SK-MEL-5 (cell line): ENCODE measurements at regions not wholly inside any gene's neighbourhood (a gene's known extent, or its start where the extent isn't known, plus 50 kb on each side); places are given as distances from the start of the nearest gene placed in this dataset.
"Not testable (repeated sequence)": the region's sequence is repeated elsewhere in the genome, so short reads cannot be mapped to it uniquely, and the experiment has no call there.

Source experiments
- DNase-seq: peaks from one replicate; pipeline ENCODE4 v3.0.0-alpha.2; 2016; ENCODE audit warnings: low read depth, low spot score
- in situ Hi-C: cut with HindIII; loops from 2 replicates; pipeline ENCODE4 v1.10.0; 2016; ENCODE audit warnings: low sequenced_read_pairs, high pct_unique_total_duplicates, low pct_unique_long_range_greater_than_20kb

DNA sequence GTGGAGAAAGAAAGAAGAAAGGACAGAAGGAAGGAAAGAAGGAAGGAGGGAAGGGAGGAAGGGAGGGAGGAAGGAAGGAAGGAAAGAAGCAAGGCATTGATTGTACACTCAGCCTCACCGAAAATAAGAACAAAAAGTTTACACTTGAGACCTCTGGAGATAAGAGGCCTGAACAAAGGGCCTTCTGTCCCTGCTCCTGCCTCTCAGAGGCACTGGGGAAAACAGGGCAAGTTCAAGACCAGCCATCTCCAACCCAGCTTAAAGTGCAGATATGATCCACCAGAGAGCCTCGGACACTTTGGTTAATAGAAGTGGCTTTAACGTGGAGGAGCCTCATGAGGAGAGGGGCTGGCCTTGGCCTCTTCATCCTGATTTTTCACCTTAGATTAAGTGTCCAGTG, 582.9 kb upstream of the PPP2R3A start:
- peak; percentile 33 for DNase-seq
- in situ Hi-C loops = no loop called here

DNA sequence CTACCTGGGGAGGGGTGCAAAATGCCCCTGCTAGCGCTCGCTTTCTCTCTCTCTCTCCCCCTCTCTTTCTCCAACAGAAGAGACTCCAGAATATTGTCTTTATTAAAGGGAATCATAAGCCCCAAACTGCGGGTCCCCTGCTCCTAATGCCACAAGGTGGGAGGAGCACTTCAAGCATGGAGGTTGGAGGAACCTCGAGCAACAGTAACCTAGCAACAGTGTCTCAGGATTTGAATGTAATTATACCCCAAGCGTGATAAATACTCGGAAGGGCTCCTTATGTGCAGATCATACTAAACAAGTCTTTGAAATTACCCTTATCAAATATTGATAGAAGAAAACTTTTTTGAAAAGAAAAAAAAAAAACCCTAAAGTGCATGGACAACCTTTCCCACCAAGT, 582.2 kb upstream of the PPP2R3A start:
- in situ Hi-C loops = no loop called here
- DNase-seq = no peak

DNA sequence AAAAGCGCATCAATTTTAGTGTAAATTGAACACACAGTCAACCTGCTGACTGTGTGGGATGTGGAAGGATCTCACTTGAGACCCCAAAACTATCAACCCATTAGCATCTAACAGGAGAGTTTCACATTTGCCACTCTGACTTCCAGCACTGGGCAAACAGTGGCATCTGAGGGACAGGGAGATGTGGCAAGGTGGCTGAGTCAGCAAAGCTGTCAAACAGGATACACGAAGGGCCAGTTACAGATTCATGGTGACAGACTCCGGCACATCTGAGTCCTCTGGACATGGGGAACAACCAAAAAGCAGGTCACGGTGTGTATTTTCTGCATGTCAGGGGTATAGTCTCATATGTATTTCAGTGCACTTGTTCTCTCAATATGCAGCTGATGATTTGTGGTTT, 573.4 kb upstream of the PPP2R3A start:
- in situ Hi-C loops = no loop called here
- DNase-seq = no peak

DNA sequence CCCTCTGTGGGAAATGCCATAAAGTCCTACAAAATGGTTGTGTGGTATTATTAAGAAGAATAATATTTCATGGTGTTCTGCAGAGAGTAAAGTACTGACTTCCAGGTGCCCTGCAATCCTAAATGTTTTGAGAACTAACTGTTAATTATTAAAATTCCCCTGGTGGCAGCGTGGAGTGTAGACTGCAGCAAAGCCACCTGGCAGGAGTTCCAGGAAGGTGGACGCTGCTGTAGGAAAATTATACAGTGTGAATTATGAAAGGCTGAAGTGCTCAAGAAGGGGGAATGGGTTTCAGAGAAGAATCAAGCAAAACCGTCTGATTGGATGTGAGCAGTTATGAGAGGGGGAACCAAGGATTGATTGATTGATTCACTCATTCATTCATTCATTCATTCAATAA, 572.4 kb upstream of the PPP2R3A start:
- DNase-seq = no peak
- in situ Hi-C loops = no loop called here

DNA sequence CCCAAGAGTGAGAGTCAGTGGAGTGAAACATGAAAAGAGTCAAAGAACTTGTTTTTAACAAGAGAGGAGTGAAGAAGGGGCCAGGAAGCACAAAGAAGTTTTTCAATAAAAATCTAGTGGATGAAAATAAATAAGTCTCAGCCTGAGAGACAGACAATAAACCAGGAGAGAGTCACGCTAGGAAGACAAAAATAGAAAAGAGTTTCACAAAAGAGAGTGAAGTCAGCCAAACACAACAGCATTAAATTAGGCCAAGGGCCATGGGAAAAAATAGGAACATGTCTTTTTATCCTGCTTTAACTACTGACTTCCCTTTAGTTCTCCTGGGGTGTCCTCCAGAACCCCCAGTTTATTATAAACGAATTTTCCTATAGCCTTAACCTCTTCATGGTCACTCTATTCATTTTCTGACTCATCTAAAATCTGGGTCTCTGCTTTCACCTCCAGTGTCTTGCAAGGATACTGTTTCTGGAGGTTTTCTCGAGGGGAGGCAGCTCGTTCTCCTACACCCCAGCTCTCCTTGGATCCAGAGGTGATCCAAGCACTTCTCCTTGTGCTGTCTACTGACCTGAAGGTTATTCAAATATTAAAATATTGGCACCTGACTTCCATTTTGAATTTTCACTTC, 571.5 kb upstream of the PPP2R3A start:
- in situ Hi-C loops = no loop called here
- DNase-seq = no peak

DNA sequence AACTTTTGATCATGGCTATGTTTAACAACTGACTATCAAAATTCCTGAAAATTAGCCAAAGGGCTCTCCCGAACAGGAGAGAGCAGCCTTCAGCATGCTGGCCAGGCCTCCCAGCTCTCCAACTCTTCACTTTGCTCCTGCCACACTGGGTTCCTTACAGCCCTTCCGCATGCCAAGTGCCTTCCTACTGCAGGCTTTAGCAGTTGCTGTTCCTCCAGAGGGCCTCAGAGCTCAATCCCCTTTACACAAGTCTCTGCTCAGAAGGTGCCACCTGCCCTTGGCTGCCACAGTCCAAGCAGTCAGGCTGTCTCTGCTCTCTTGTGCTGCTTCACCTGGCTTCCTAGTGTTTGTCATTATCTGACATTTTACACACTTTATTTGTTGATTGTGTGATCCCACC, 553.1 kb upstream of the PPP2R3A start:
- in situ Hi-C loops = no loop called here
- peak; percentile 9 for DNase-seq

DNA sequence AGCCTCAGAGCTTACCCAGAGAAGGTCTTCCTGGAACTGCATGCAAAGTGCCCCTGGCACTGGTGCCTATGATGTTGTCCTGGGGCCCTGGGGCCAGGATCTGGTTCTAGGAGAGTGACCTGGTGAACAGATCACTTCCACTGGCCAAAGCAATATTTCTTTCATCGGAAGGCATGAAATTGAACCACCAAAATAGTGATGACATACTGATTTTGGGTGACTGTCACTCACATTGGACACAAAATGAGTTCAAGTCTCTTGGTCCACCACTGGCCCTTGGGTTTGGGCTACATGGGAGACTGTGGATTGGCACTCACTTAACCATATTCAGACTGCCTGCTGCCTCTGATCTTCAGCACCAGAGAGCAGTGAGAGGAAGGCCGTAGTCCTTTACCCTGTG, 549.3 kb upstream of the PPP2R3A start:
- in situ Hi-C loops = no loop called here

DNA sequence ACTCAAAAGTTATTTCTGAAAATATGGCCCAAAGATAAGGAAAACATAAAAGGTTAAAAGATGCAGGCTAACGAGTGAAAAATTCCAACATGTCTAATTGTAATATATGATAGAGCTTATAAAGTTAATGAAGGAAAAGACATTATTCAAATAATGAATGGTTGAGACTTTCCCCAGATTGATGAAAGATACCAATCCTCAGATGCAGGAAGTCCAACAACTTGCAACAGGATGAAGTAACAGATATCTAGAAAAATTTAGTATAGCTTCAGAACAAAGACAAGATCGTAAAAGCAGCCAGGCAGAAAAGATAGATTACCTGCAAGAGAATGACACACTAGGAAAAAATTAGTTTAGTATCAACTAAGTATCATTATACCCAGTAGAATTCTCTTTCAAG, 546.4 kb upstream of the PPP2R3A start:
- in situ Hi-C loops = no loop called here
- DNase-seq = no peak

More for the DNA sequence above, 549.3 kb upstream of the PPP2R3A start:
- no peak for DNase-seq

DNA sequence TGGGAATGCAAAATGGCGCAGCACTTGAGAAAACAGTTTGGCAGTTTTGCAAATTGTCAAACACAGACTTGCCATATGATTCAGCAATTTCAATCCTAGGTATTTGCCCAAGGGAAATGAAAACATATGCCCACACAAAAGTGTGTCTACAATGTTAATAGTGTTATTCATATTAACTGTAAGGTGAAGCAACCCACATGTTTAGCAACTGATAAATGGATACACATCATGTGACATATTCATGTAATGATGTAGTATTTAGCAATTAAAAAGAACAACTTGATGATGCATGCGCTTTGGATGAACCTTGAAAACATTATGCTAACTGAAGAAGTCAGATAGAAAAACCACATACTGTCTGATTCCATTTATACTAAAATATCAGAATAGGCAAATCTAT, 539.0 kb upstream of the PPP2R3A start:
- in situ Hi-C loops = no loop called here
- DNase-seq = no peak

DNA sequence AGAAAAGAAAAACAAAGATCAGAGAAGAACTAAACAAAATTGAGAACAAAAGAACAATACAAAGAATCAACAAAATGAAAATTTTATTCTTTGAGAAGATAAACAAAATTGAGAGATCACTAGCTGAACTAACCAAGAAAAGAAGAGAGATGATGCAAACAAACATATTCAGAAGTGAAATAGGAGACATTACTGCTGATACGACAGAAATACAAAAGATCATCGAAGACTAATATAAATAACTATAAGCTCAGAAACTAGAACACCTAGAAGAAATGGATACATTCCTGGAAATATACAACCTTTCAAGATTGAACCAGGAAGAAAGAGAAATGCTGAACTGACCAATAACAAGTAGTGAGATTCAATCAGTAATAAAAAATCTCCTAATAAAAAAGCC, 533.1 kb upstream of the PPP2R3A start:
- DNase-seq = no peak
- in situ Hi-C loops = no loop called here

DNA sequence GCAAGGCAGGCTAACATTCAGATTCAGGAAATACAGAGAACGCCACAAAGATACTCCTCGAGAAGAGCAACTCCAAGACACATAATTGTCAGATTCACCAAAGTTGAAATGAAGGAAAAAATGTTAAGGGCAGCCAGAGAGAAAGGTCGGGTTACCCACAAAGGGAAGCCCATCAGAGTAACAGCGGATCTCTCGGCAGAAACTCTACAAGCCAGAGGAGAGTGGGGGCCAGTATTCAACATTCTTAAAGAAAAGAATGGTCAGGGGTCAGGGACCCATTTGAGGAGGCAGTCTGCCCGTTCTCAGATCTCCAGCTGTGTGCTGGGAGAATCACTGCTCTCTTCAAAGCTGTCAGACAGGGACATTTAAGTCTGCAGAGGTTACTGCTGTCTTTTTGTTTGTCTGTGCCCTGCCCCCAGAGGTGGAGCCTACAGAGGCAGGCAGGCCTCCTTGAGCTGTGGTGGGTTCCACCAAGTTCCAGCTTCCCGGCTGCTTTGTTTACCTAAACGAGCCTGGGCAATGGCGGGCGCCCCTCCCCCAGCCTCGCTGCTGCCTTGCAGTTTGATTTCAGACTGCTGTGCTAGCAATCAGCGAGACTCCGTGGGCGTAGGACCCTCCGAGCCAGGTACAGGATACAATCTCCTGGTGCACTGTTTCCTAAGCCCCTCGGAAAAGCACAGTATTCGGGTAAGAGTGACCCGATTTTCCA, 526.5 kb upstream of the PPP2R3A start:
- DNase-seq = peak; percentile 30
- in situ Hi-C loops = not testable (repeated sequence)

DNA sequence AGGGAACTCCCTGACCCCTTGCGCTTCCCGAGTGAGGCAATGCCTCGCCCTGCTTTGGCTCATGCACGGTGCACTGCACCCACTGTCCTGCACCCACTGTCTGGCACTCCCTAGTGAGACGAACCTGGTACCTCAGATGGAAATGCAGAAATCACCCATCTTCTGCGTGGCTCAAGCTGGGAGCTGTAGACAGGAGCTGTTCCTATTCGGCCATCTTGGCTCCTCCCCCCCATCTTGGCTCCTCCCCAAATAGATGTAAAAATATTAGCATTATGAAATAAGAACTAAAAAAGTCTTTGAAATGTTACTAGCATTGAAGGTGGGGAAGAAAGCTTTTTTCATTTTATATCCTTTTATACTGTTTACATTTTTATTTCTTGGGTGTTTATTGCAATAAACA, 525.9 kb upstream of the PPP2R3A start:
- in situ Hi-C loops = not testable (repeated sequence)

DNA sequence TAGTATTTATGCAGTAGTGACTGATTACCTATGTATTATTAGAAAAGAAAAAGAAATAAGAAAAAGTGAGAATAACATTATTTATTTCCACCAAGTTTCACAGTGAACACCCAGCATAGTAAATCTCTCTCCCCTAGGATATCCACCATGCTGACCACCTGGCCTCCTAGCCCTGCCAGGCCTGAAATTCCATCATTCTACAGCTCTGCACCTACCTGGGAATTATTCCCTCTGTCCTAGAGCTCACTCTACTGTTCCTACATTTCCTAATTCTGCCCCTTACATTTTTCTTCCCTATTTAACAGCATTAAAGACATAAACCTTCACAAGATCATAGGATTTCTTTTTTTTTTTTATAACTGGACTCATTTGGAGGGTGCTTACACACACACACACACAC, 525.3 kb upstream of the PPP2R3A start:
- in situ Hi-C loops = no loop called here
- DNase-seq = no peak

More for the DNA sequence above, 525.9 kb upstream of the PPP2R3A start:
- DNase-seq = peak; percentile 42

DNA sequence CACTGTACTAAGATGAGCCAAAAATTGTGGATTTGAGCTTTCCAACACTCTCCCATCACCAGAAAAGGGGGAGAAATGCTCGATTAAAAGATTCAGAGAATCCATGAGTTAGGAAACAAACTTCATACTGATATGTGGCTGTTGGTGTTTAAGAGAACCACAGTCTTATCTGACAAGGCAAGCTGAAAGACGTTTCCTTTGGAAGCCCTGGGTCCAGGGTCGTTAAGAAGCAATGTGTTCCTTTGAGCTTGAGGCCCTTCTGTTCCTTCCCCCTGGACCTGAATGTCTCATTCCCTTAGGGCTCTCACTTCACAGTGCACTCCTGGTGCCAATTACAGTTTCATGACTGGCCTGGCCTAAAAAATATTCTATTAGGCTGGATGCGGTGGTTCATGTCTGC, 524.8 kb upstream of the PPP2R3A start:
- DNase-seq = no peak
- in situ Hi-C loops = no loop called here

DNA sequence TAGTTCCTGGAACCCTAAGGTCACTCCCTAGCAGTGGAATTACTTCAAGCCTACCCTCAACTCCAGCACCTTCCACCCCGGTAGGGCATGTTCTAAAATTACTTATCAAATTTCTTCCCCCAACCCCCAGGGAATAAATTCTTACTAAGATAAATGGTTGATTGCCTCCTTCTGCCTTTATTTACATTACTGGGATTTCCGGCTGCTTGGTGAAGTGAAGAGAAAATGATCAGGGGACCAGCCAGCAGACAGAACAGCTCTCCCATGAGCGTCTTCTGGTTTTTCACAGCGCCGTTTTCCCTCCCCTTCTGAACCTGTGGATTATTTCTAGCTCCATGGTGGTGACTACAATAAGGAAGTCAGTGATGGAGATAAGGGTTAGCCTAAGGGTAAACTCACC, 521.5 kb upstream of the PPP2R3A start:
- DNase-seq = no peak
- in situ Hi-C loops = no loop called here

DNA sequence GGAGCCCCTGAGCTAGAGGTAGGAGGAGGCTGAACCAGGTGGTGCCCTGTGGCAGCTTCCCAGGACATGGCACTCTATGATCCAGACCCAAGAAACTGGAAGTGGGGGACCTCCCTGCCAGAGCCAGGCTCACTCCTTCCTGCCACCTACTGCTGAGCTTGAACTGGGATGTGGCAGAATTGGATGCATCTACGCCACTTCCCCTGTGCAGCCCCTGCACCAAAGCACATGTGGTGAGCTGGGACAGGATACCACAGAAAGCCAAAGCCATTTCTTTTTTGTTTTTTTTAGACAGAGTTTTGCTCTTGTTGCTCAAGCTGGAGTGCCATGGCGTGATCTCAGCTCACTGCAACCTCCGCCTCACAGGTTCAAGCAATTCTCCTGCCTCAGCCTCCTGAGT, 518.0 kb upstream of the PPP2R3A start:
- in situ Hi-C loops = no loop called here
- no peak for DNase-seq

DNA sequence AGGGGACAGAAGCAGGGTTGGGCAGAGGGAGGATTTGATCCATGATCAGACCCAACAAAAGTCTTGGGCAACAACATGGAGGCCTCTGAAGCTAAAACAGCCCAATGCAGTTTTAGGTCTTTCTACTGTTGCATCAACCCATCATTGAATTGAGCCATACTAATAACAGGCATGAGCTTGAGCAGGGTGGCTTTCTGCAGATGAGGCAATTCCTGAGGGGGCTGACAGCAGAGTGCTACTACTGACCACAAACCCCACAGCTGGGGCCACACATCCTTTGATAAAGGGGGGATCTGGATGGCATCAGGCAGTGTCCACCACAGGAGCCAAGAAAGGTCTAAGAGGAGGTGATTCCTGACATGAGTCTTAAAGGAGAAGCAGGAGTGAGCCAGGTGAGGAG, 517.0 kb upstream of the PPP2R3A start:
- in situ Hi-C loops = no loop called here
- no peak for DNase-seq

DNA sequence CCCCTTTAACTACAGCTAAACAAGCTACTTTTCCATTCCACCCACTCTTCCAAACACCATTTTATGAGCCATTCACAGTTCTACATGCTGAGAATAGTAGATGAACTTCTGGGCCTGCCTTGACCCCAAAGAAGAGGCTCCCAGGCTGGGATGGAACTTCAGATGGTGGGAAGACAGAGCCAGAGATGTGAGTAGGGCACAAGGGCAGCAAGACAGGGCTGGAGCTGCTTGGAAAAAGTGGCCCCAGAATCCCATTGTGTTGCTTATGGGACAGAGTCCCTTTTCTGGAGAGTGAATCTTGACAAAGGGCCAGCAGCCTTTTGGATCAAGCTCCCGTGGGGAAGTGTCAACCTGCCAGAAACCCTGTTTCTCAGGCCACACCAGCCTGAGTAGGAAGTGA, 516.5 kb upstream of the PPP2R3A start:
- in situ Hi-C loops = no loop called here

DNA sequence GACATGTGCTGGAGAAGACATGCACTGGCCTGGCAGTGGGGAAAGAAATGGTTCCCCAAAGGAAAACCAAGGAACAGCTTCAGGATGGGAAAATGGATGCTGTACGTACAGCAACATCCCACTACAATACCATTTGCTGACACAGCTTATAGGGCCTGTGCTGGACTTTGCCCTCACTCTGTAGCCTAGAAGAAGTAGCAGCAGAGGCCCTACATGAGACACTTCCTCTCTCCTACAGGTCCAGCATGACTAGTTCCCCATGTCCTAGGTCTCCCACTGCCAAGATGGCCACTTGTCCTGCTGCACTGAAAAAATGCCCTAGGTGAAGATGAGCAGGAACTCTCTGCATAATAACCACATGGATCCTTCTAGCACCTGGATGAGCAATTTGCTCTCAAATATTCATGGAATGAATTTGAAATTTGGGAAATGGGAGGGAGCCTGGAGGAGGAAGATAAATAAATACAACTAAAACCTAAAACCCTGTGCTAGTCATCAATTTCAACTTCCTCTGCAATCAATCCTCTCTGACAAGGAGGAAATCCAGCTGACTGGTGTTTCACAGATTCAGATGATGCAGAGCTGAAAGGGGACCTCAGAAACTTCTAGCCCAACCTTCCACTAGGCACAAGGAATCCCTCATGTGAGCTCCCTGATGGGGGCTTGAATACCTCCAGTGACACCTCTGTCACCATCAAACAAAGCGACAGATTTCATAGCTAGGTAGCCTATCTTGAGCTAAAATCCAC, 514.3 kb upstream of the PPP2R3A start:
- in situ Hi-C loops = no loop called here
- DNase-seq = no peak

More for the DNA sequence above, 516.5 kb upstream of the PPP2R3A start:
- DNase-seq = no peak
